ENCODE measurements at regions not wholly inside any gene's neighbourhood (a gene's known extent, or its start where the extent isn't known, plus 50 kb on each side); places are given as distances from the start of the nearest gene placed in this dataset.

DNA sequence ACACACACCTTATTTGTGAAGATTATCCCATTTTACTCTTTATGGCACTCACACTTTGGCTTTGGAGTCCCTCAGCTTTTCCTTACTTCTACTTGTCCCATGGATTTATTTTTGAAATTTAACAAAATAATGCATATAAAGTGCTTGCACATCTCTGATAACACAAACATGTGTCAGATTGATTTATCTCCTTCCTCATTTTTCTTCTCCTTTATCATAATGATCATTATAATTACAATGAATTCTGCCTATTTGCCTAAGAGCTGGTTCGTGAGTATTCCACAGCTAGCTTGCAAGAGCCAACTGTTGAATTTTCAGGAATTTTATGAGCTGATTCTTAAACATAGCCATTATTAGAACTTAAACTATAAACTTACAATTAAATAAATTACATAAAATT is 347.7 kb downstream of the CHSY3 start:
- TF ChIP-seq, protein P1, sequence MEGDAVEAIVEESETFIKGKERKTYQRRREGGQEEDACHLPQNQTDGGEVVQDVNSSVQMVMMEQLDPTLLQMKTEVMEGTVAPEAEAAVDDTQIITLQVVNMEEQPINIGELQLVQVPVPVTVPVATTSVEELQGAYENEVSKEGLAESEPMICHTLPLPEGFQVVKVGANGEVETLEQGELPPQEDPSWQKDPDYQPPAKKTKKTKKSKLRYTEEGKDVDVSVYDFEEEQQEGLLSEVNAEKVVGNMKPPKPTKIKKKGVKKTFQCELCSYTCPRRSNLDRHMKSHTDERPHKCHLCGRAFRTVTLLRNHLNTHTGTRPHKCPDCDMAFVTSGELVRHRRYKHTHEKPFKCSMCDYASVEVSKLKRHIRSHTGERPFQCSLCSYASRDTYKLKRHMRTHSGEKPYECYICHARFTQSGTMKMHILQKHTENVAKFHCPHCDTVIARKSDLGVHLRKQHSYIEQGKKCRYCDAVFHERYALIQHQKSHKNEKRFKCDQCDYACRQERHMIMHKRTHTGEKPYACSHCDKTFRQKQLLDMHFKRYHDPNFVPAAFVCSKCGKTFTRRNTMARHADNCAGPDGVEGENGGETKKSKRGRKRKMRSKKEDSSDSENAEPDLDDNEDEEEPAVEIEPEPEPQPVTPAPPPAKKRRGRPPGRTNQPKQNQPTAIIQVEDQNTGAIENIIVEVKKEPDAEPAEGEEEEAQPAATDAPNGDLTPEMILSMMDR (conservative IDR thresholded peaks at IDR 0.05) = no peak
- no peak for TF ChIP-seq EZH2 (IDR thresholded peaks at IDR 0.05; ENCODE audit: low read depth)
